ENCODE measurements at regions not wholly inside any gene's neighbourhood (a gene's known extent, or its start where the extent isn't known, plus 50 kb on each side); places are given as distances from the start of the nearest gene placed in this dataset.

GRCh38 chr1:106681939-106682522, 374.4 kb upstream of the PRMT6 start:
- ATAC-seq = no peak
- BruUV-seq (replicated peaks) = no TSS peak
- DNase-seq (ENCODE audit: low read depth, low spot score) = no peak
- TF ChIP-seq CTCF (IDR thresholded peaks at IDR 0.05) (no peak), SIN3A (IDR thresholded peaks at IDR 0.05; ENCODE audit: borderline replicate concordance, insufficient read depth, low read depth, low read length) (no peak), TCF7L2 (IDR thresholded peaks at IDR 0.05; ENCODE audit: low read depth, low read length) (no peak), REST (IDR thresholded peaks at IDR 0.05; ENCODE audit: insufficient read depth in 1 of 2, low read depth in 2 of 2, low read length in 1 of 2) (no peak), POLR2AphosphoS5 (IDR thresholded peaks at IDR 0.05; ENCODE audit: low read depth, low read length) (no peak)
- H3K4me3 ChIP-seq (ENCODE audit: low read depth in 2 of 2, low read length in 2 of 2) = no peak overlapping the region
- ChIA-PET CTCF (no interaction called here), POLR2A (no interaction called here)
- H3K4me1 ChIP-seq (ENCODE audit: control insufficient read depth, insufficient read depth, low read length) = no peaks in the 10 kb centered on the region
- H3K27me3 ChIP-seq (ENCODE audit: control insufficient read depth, insufficient read depth, low read length) = no peaks in the 10 kb centered on the region
- H3K9me3 ChIP-seq (ENCODE audit: control insufficient read depth, insufficient read depth, low read depth, low read length) = no peaks in the 10 kb centered on the region
- in situ Hi-C loops (cut with HindIII; ENCODE audit: low pct_unique_long_range_greater_than_20kb, low sequenced_read_pairs) = no loop called here
- intact Hi-C loops (cut with micrococcal nuclease; ENCODE audit: unreplicated experiment) = no loop called here
- H3K27ac ChIP-seq (ENCODE audit: low read length) = no peak overlapping the region
- no peaks in the 10 kb centered on the region for H3K36me3 ChIP-seq (ENCODE audit: control insufficient read depth, insufficient read depth, low read length)

- intact Hi-C loops (cut with micrococcal nuclease; ENCODE audit: unreplicated experiment) = no loop called here
- no TSS peak for BruUV-seq (replicated peaks)
- no peak overlapping the region for H3K27ac ChIP-seq (ENCODE audit: low read length)
Observed at GRCh38 chr1:106688446-106688845, 368.0 kb upstream of the PRMT6 start.

More at GRCh38 chr1:106688446-106688845, 368.0 kb upstream of the PRMT6 start:
- POLR2A ChIA-PET = no interaction called here
- CTCF ChIA-PET = no interaction called here
- no peaks in the 10 kb centered on the region for H3K36me3 ChIP-seq (ENCODE audit: control insufficient read depth, insufficient read depth, low read length)
- ATAC-seq (no peak), DNase-seq (ENCODE audit: low read depth, low spot score) (no peak)
- no peaks in the 10 kb centered on the region for H3K4me1 ChIP-seq (ENCODE audit: control insufficient read depth, insufficient read depth, low read length)
- TF ChIP-seq SIN3A (IDR thresholded peaks at IDR 0.05; ENCODE audit: borderline replicate concordance, insufficient read depth, low read depth, low read length) (no peak), POLR2AphosphoS5 (IDR thresholded peaks at IDR 0.05; ENCODE audit: low read depth, low read length) (no peak), CTCF (IDR thresholded peaks at IDR 0.05) (no peak), TCF7L2 (IDR thresholded peaks at IDR 0.05; ENCODE audit: low read depth, low read length) (no peak), REST (IDR thresholded peaks at IDR 0.05; ENCODE audit: insufficient read depth in 1 of 2, low read depth in 2 of 2, low read length in 1 of 2) (no peak)
- no peaks in the 10 kb centered on the region for H3K9me3 ChIP-seq (ENCODE audit: control insufficient read depth, insufficient read depth, low read depth, low read length)
- no peaks in the 10 kb centered on the region for H3K27me3 ChIP-seq (ENCODE audit: control insufficient read depth, insufficient read depth, low read length)
- in situ Hi-C loops (cut with HindIII; ENCODE audit: low pct_unique_long_range_greater_than_20kb, low sequenced_read_pairs) = no loop called here
- H3K4me3 ChIP-seq (ENCODE audit: low read depth in 2 of 2, low read length in 2 of 2) = no peak overlapping the region

Measured in Panc1 (cell line).